GM21515 (cell line): ENCODE measurements at regions not wholly inside any gene's neighbourhood (a gene's known extent, or its start where the extent isn't known, plus 50 kb on each side); places are given as distances from the start of the nearest gene placed in this dataset.

Source experiments
- ATAC-seq: cut with Tn5 transposase; IDR thresholded peaks from one replicate; pipeline ENCODE4 v1.9.1; 2021; ENCODE audit not compliant: unreplicated experiment

- ATAC-seq = no peak
Observed at GRCh38 chr2:107362993-107363392, 463.7 kb upstream of the RGPD4 start.

GRCh38 chr2:107363806-107364205 lies 462.9 kb upstream of the RGPD4 start:
- ATAC-seq = no peak

- ATAC-seq = no peak
Observed at GRCh38 chr2:107364361-107364950, 462.2 kb upstream of the RGPD4 start.

GRCh38 chr2:107374249-107374648 lies 452.4 kb upstream of the RGPD4 start:
- no peak for ATAC-seq

- no peak for ATAC-seq
Observed at GRCh38 chr2:107376909-107377308, 449.8 kb upstream of the RGPD4 start.

- no peak for ATAC-seq
Observed at GRCh38 chr2:107380912-107381311, 445.8 kb upstream of the RGPD4 start.

GRCh38 chr2:107383691-107384090 lies 443.0 kb upstream of the RGPD4 start:
- ATAC-seq = no peak

- no peak for ATAC-seq
Observed at GRCh38 chr2:107384422-107384821, 442.3 kb upstream of the RGPD4 start.

GRCh38 chr2:107385921-107386320 lies 440.8 kb upstream of the RGPD4 start:
- no peak for ATAC-seq

GRCh38 chr2:107392241-107392704 lies 434.4 kb upstream of the RGPD4 start:
- ATAC-seq = no peak

GRCh38 chr2:107393516-107393915 lies 433.2 kb upstream of the RGPD4 start:
- no peak for ATAC-seq

GRCh38 chr2:107398683-107399082 lies 428.0 kb upstream of the RGPD4 start:
- no peak for ATAC-seq

- ATAC-seq = no peak
Observed at GRCh38 chr2:107402330-107402729, 424.4 kb upstream of the RGPD4 start.

- ATAC-seq = no peak
Observed at GRCh38 chr2:107405261-107405660, 421.4 kb upstream of the RGPD4 start.

- ATAC-seq = no peak
Observed at GRCh38 chr2:107407017-107407416, 419.7 kb upstream of the RGPD4 start.

- no peak for ATAC-seq
Observed at GRCh38 chr2:107407974-107408373, 418.7 kb upstream of the RGPD4 start.

- no peak for ATAC-seq
Observed at GRCh38 chr2:107411267-107411666, 415.4 kb upstream of the RGPD4 start.

GRCh38 chr2:107412209-107412904 lies 414.3 kb upstream of the RGPD4 start:
- ATAC-seq = no peak

GRCh38 chr2:107412981-107413380 lies 413.7 kb upstream of the RGPD4 start:
- no peak for ATAC-seq

GRCh38 chr2:107414376-107414775 lies 412.3 kb upstream of the RGPD4 start:
- ATAC-seq = no peak

GRCh38 chr2:107418708-107419107 lies 408.0 kb upstream of the RGPD4 start:
- no peak for ATAC-seq

GRCh38 chr2:107419191-107419590 lies 407.5 kb upstream of the RGPD4 start:
- ATAC-seq = no peak

- ATAC-seq = no peak
Observed at GRCh38 chr2:107428781-107429180, 397.9 kb upstream of the RGPD4 start.
